Hepatocyte (in vitro differentiated cells): ENCODE measurements at regions not wholly inside any gene's neighbourhood (a gene's known extent, or its start where the extent isn't known, plus 50 kb on each side); places are given as distances from the start of the nearest gene placed in this dataset.

ENCODE experiments used
- DNase-seq: peaks from one replicate; pipeline ENCODE4 v3.0.0-alpha.2; 2016; ENCODE audit warnings: low spot score
- H2AFZ ChIP-seq: fragments of 200-600 bp; sonication (generic); 2 replicates; pipeline ENCODE4 v1.6.0; 2016; ENCODE audit warnings: antibody characterized with exemption, mild to moderate bottlenecking
- H3K27ac ChIP-seq: fragments of 200-600 bp; sonication (generic); 2 replicates; pipeline ENCODE4 v1.5.1; 2016; ENCODE audit warnings: mild to moderate bottlenecking
- H3K27me3 ChIP-seq: fragments of 200-600 bp; sonication (generic); 2 replicates; pipeline ENCODE4 v1.6.1; 2016
- H3K36me3 ChIP-seq: fragments of 200-600 bp; sonication (generic); replicated peaks from 2 replicates; pipeline ENCODE4 v1.5.1; 2016; ENCODE audit warnings: low read depth; ENCODE audit not compliant: insufficient read depth
- H3K4me1 ChIP-seq: fragments of 200-600 bp; sonication (generic); 2 replicates; pipeline ENCODE4 v1.5.1; 2016; ENCODE audit warnings: mild to moderate bottlenecking, moderate library complexity; ENCODE audit not compliant: insufficient read depth
- H3K4me2 ChIP-seq: fragments of 200-600 bp; sonication (generic); 2 replicates; pipeline ENCODE4 v1.6.0; 2016
- H3K4me3 ChIP-seq: fragments of 200-600 bp; sonication (generic); 2 replicates; pipeline ENCODE4 v1.5.1; 2016; ENCODE audit warnings: mild to moderate bottlenecking
- H3K79me2 ChIP-seq: fragments of 200-600 bp; sonication (generic); 2 replicates; pipeline ENCODE4 v1.6.0; 2017; ENCODE audit warnings: mild to moderate bottlenecking
- H3K9me2 ChIP-seq: fragments of 200-600 bp; sonication (generic); replicated peaks from 2 replicates; pipeline ENCODE4 v1.6.0; 2017; ENCODE audit warnings: mild to moderate bottlenecking; ENCODE audit not compliant: insufficient read depth
- H3K9me3 ChIP-seq: fragments of 200-600 bp; sonication (generic); 2 replicates; pipeline ENCODE4 v1.5.1; 2016; ENCODE audit warnings: low read depth, mild to moderate bottlenecking
- H4K20me1 ChIP-seq: fragments of 200-600 bp; sonication (generic); 2 replicates; pipeline ENCODE4 v1.6.0; 2016; ENCODE audit warnings: mild to moderate bottlenecking; ENCODE audit not compliant: insufficient read depth, poor library complexity, severe bottlenecking
- EZH2 ChIP-seq: fragments of 200-600 bp; sonication (generic); IDR thresholded peaks from 2 replicates; pipeline ENCODE4 v1.6.1; 2016; ENCODE audit warnings: antibody characterized with exemption, mild to moderate bottlenecking, borderline replicate concordance
- EZH2phosphoT487 ChIP-seq: fragments of 200-600 bp; sonication (generic); IDR thresholded peaks from one replicate; pipeline ENCODE4 v1.6.1; 2018; ENCODE audit warnings: antibody characterized with exemption, mild to moderate bottlenecking, low read depth, moderate library complexity; ENCODE audit not compliant: unreplicated experiment, severe bottlenecking
- WGBS: methylation state at CpG from one replicate; pipeline ENCODE4 v1.1.6; 2016; ENCODE audit warnings: low lambda C conversion rate; ENCODE audit errors: missing lambda C conversion rate; 5-methylcytosine and 5-hydroxymethylcytosine counted together
- TF ChIP-seq, protein P1 (sequence below): fragments of 200-600 bp; sonication (generic); IDR thresholded peaks from 2 replicates; pipeline ENCODE4 v1.5.1; 2016; ENCODE audit warnings: antibody characterized with exemption, mild to moderate bottlenecking; ENCODE audit not compliant: poor library complexity

DNA sequence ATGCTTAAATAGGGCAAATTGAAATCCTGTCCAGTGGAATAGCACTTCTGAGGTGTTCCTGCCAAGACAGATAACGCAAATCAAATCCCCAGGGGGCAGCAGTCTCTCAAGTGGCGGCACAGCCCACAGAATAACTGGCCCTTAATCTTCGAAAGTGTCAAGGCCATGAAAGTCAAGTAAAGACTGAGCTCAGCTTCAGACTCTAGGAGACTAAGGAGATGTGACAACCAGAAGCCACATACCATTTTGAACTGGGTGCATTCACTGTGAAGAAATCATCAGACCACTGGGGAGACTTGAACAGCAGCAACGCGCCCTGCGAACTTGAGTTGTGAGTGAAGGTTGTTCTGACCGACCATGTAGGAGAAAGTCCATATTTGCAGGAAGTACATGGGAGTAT lies 66.0 kb upstream of the ASAP2 start:
- H3K4me3 ChIP-seq = no peak overlapping the region
- H4K20me1 ChIP-seq = no peaks in the 10 kb centered on the region
- H3K27ac ChIP-seq = no peak overlapping the region
- H3K9me3 ChIP-seq = no peaks in the 10 kb centered on the region
- WGBS = 80% methylated on average over 7 of the region's 7 CpGs
- H3K27me3 ChIP-seq = no peaks in the 10 kb centered on the region
- H2AFZ ChIP-seq = no peak overlapping the region
- no peak for TF ChIP-seq EZH2phosphoT487
- no peak for TF ChIP-seq EZH2
- TF ChIP-seq, protein P1, sequence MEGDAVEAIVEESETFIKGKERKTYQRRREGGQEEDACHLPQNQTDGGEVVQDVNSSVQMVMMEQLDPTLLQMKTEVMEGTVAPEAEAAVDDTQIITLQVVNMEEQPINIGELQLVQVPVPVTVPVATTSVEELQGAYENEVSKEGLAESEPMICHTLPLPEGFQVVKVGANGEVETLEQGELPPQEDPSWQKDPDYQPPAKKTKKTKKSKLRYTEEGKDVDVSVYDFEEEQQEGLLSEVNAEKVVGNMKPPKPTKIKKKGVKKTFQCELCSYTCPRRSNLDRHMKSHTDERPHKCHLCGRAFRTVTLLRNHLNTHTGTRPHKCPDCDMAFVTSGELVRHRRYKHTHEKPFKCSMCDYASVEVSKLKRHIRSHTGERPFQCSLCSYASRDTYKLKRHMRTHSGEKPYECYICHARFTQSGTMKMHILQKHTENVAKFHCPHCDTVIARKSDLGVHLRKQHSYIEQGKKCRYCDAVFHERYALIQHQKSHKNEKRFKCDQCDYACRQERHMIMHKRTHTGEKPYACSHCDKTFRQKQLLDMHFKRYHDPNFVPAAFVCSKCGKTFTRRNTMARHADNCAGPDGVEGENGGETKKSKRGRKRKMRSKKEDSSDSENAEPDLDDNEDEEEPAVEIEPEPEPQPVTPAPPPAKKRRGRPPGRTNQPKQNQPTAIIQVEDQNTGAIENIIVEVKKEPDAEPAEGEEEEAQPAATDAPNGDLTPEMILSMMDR = no peak
- peaks cover 9% of the 10 kb centered on the region for H3K4me1 ChIP-seq
- no peak overlapping the region for H3K4me2 ChIP-seq
- H3K36me3 ChIP-seq = no peaks in the 10 kb centered on the region
- no peaks in the 10 kb centered on the region for H3K79me2 ChIP-seq
- H3K9me2 ChIP-seq = no peaks in the 10 kb centered on the region
- DNase-seq = no peak

DNA sequence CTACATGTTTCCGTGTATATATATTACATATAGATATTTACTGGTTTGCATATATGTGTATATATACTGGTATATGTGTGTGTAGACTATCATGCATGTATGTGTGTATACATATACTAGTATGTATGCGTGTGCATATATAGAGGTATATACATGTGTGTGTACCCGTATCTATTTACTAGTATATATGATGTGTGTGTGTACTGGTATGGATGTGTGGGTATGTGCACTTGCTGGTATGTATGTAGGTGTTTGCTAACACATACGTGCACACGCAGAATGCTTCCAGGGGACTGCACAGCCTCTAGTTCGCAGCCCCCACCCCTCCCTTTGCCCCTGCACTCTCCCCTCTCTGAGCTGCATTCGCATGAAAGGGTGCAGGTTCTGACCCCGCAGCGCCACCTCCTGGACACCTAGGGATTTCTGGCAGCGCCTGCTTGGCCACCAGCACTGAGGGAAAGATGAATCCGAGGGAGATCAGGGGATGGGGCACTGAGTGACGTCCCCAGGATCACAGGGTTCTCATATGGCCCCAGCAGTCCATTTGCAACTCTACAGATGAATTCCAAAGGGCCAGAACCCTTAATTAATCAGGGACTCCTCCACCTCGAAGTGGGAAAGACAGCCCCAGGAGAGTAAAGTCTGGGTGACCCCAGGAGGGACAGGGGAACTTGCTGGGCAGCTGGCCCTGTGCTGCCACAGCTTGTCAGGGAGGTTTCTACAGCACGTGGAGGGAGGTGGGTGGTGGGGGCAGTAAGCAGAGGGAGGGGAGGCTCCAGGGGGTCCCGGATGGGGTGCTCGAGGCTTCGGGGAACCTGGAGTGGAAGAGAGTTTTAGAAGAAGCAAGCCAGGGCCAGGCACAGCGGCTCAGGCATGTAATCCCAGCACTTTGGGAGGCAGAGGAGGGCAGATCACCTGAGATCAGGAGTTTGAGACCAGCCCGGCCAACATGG lies 66.8 kb upstream of the ASAP2 start:
- no peak overlapping the region for H3K4me2 ChIP-seq

DNA sequence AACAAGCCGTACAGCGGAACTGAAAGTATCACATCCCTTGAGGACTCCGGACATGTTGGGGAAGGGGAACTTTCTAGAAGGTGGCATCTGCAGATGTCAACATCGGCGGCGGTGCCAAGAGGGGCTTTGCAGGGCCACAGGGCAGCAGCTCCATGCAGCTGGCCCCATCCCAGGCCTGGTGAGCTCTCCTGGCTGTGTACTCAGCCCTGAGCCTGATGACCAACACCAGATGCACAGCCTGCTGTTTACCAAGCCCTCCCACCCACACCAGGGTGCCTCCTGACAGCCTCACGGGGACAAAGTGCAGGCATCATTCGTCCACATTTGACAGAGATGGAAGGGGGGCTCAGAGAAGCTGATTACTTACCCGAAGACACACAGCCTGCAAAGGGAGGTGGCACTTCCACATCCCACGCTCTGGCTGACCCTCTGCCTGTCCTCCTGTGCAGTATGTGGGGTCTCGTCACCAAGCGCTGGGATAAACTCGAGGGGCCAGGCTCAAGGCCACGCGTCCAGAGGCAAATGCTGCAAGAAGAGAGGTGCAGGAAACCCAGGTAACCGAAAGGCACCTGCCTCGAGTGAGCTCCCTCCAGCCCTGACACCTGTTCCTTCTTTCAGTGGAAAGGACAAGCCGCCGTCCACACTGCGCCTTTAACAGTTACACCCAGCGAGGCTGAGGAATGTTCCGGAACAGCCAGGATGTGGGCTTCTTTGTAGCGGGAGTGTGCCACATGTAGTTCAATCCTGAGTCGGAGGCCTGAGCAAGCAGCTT lies 69.0 kb upstream of the ASAP2 start:
- TF ChIP-seq, protein P1 = no peak
- TF ChIP-seq EZH2phosphoT487 (no peak), EZH2 (no peak)
- Histone ChIP-seq H3K9me3 (no peaks in the 10 kb centered on the region), H3K4me3 (no peak overlapping the region), H3K36me3 (no peaks in the 10 kb centered on the region), H4K20me1 (no peaks in the 10 kb centered on the region), H3K4me1 (peaks cover 4% of the 10 kb centered on the region), H3K79me2 (no peaks in the 10 kb centered on the region), H2AFZ (no peak overlapping the region), H3K27me3 (no peaks in the 10 kb centered on the region), H3K4me2 (peak overlapping the region; percentile 37), H3K27ac (peak overlapping the region; percentile 40), H3K9me2 (no peaks in the 10 kb centered on the region)
- peak; percentile 4 for DNase-seq
- 80% methylated on average over 24 of the region's 24 CpGs for WGBS

More for the DNA sequence above, 66.8 kb upstream of the ASAP2 start:
- no peaks in the 10 kb centered on the region for H3K36me3 ChIP-seq
- peak; percentile 86 for DNase-seq
- H3K4me3 ChIP-seq = no peak overlapping the region
- H3K9me2 ChIP-seq = no peaks in the 10 kb centered on the region
- no peak overlapping the region for H2AFZ ChIP-seq
- H4K20me1 ChIP-seq = no peaks in the 10 kb centered on the region
- WGBS = 45% methylated on average over 19 of the region's 19 CpGs
- no peak overlapping the region for H3K27ac ChIP-seq
- no peaks in the 10 kb centered on the region for H3K9me3 ChIP-seq
- H3K27me3 ChIP-seq = no peaks in the 10 kb centered on the region
- peaks cover 9% of the 10 kb centered on the region for H3K4me1 ChIP-seq
- TF ChIP-seq, protein P1 = peak; percentile 90
- TF ChIP-seq EZH2 = no peak
- no peaks in the 10 kb centered on the region for H3K79me2 ChIP-seq
